AG10803 (cell line): ENCODE measurements at regions not wholly inside any gene's neighbourhood (a gene's known extent, or its start where the extent isn't known, plus 50 kb on each side); places are given as distances from the start of the nearest gene placed in this dataset.

Source experiments
- DNase-seq: peaks from one replicate; pipeline ENCODE4 v3.0.0; 2010; ENCODE audit warnings: low read depth
- H3K4me3 ChIP-seq: 2 replicates; pipeline ENCODE4 v1.5.1; 2011; ENCODE audit warnings: mild to moderate bottlenecking, low read length, control low read depth
- CTCF ChIP-seq: conservative IDR thresholded peaks from 2 replicates; pipeline ENCODE4 v1.5.1; 2011; ENCODE audit warnings: mild to moderate bottlenecking, low read length, control low read depth, inconsistent platforms

GRCh38 chr4:145339075-145339725 lies 142.5 kb upstream of the SMAD1 start:
- no peak overlapping the region for H3K4me3 ChIP-seq
- no peak for TF ChIP-seq CTCF
- DNase-seq: no peak

- no peak overlapping the region for H3K4me3 ChIP-seq
- no peak for DNase-seq
- no peak for TF ChIP-seq CTCF
These were observed 143.1 kb upstream of the SMAD1 start for GRCh38 chr4:145338568-145338967.

GRCh38 chr4:145337391-145337790 lies 144.3 kb upstream of the SMAD1 start:
- H3K4me3 ChIP-seq: no peak overlapping the region
- TF ChIP-seq CTCF: no peak
- DNase-seq: no peak

GRCh38 chr4:145333786-145334185 lies 147.9 kb upstream of the SMAD1 start:
- DNase-seq: no peak
- no peak for TF ChIP-seq CTCF
- no peak overlapping the region for H3K4me3 ChIP-seq

GRCh38 chr4:145326491-145326890 lies 146.1 kb upstream of the OTUD4 start:
- TF ChIP-seq CTCF: no peak
- H3K4me3 ChIP-seq: no peak overlapping the region
- DNase-seq: no peak

- peak; percentile 38 for DNase-seq
- H3K4me3 ChIP-seq: no peak overlapping the region
- no peak for TF ChIP-seq CTCF
These were observed 143.8 kb upstream of the OTUD4 start for GRCh38 chr4:145324161-145324560.

GRCh38 chr4:145320294-145320693 lies 139.9 kb upstream of the OTUD4 start:
- TF ChIP-seq CTCF: no peak
- no peak overlapping the region for H3K4me3 ChIP-seq
- peak; percentile 54 for DNase-seq
